Natural killer cell (primary cell): ENCODE measurements at regions not wholly inside any gene's neighbourhood (a gene's known extent, or its start where the extent isn't known, plus 50 kb on each side); places are given as distances from the start of the nearest gene placed in this dataset.

Source experiments
- ATAC-seq, 3 donors: fragments of 150-1000 bp in 2 of 3; fragments of 200-7000 bp in 1 of 3; cut with Tn5 transposase; 1 replicate in 1 of 3; 2 replicates in 2 of 3; pipeline ENCODE4 v1.10.0; 2021; ENCODE audit warnings: mild to moderate bottlenecking in 2 of 3, moderate library complexity in 2 of 3
- DNase-seq, 2 donors: peaks; one replicate each; pipeline versions ENCODE4 v3.0.0 to v3.0.0-alpha.2; 2013 to 2021; ENCODE audit warnings: mixed read lengths in 1 of 2
- H3K27ac ChIP-seq: one replicate; pipeline ENCODE4 v1.5.1; 2013; ENCODE audit warnings: mild to moderate bottlenecking, low read length
- H3K27me3 ChIP-seq: one replicate; pipeline ENCODE4 v1.6.1; 2013; ENCODE audit warnings: low read length; ENCODE audit not compliant: control insufficient read depth, insufficient read depth
- H3K36me3 ChIP-seq: one replicate; pipeline ENCODE4 v1.6.1; 2013; ENCODE audit warnings: low read length; ENCODE audit not compliant: control insufficient read depth, insufficient read depth
- H3K4me1 ChIP-seq: one replicate; pipeline ENCODE4 v1.6.1; 2013; ENCODE audit warnings: low read length; ENCODE audit not compliant: control insufficient read depth, insufficient read depth
- H3K4me3 ChIP-seq: one replicate; pipeline ENCODE4 v1.5.1; 2013; ENCODE audit warnings: low read length
- H3K9me3 ChIP-seq: one replicate; pipeline ENCODE4 v1.6.1; 2013; ENCODE audit warnings: low read length; ENCODE audit not compliant: control insufficient read depth, insufficient read depth
- H3K27ac Mint-ChIP-seq, 2 donors: one replicate each; pipeline ENCODE4 v1.8.0; 2022; ENCODE audit warnings: mild to moderate bottlenecking in 2 of 2, mixed read lengths in 2 of 2, moderate library complexity in 1 of 2
- H3K27me3 Mint-ChIP-seq, 2 donors: one replicate each; pipeline ENCODE4 v1.8.0; 2022; ENCODE audit warnings: low read depth in 2 of 2, mixed read lengths in 2 of 2
- H3K36me3 Mint-ChIP-seq: one replicate; pipeline ENCODE4 v1.8.0; 2022; ENCODE audit warnings: mixed read lengths
- H3K4me1 Mint-ChIP-seq, 2 donors: one replicate each; pipeline ENCODE4 v1.8.0; 2022; ENCODE audit warnings: mixed read lengths in 2 of 2
- H3K4me3 Mint-ChIP-seq: one replicate; pipeline ENCODE4 v1.8.0; 2022; ENCODE audit warnings: mild to moderate bottlenecking, moderate library complexity, mixed read lengths
- H3K9me3 Mint-ChIP-seq, 2 donors: one replicate each; pipeline ENCODE4 v1.8.0; 2022; ENCODE audit warnings: mixed read lengths in 2 of 2
- CTCF ChIP-seq: fragments of 200-600 bp; IDR thresholded peaks from one replicate; pipeline ENCODE4 v1.8.0; 2022; ENCODE audit warnings: antibody characterized with exemption
- WGBS: methylation state at CpG from one replicate; pipeline ENCODE4 v1.1.7; 2013; ENCODE audit warnings: missing lambda C conversion rate; ENCODE audit not compliant: insufficient coverage; 5-methylcytosine and 5-hydroxymethylcytosine counted together
- intact Hi-C: fragments of 100-400 bp; cut with micrococcal nuclease; formaldehyde crosslinking; loops from one replicate; pipeline ENCODE4 v1.14.2; 2022

GRCh38 chr4:174435974-174436373 lies 86.3 kb downstream of the HPGD start:
- no peak overlapping the region for H3K4me3 ChIP-seq
- no peaks in the 10 kb centered on the region for H3K4me1 ChIP-seq
- H3K36me3 Mint-ChIP-seq, result no peaks in the 10 kb centered on the region
- H3K27me3 Mint-ChIP-seq, result peaks cover 0 to 2% of the 10 kb centered on the region in 2 donors
- no peak overlapping the region for H3K27ac Mint-ChIP-seq
- 96% methylated on average over 2 of the region's 2 CpGs for WGBS
- no peaks in the 10 kb centered on the region for H3K4me1 Mint-ChIP-seq
- DNase-seq (no peak), ATAC-seq (no peak)
- H3K9me3 ChIP-seq, result no peaks in the 10 kb centered on the region
- no peak for TF ChIP-seq CTCF
- H3K27me3 ChIP-seq, result no peaks in the 10 kb centered on the region
- H3K9me3 Mint-ChIP-seq, result peaks cover 3% of the 10 kb centered on the region in 2 donors
- H3K27ac ChIP-seq, result no peak overlapping the region
- intact Hi-C loops, result no loop called here
- no peaks in the 10 kb centered on the region for H3K36me3 ChIP-seq
- no peak overlapping the region for H3K4me3 Mint-ChIP-seq

GRCh38 chr4:174434455-174434854 lies 87.8 kb downstream of the HPGD start:
- no peak overlapping the region for H3K4me3 ChIP-seq
- H3K36me3 Mint-ChIP-seq, result no peaks in the 10 kb centered on the region
- 78% methylated on average over 4 of the region's 4 CpGs for WGBS

GRCh38 chr4:174430576-174430975 lies 91.7 kb downstream of the HPGD start:
- no peak overlapping the region for H3K4me3 Mint-ChIP-seq
- Histone ChIP-seq H3K9me3 (no peaks in the 10 kb centered on the region), H3K36me3 (no peaks in the 10 kb centered on the region), H3K4me1 (no peaks in the 10 kb centered on the region), H3K27me3 (no peaks in the 10 kb centered on the region), H3K27ac (no peak overlapping the region), H3K4me3 (no peak overlapping the region)
- H3K4me1 Mint-ChIP-seq, result no peaks in the 10 kb centered on the region
- H3K27me3 Mint-ChIP-seq, result peaks cover 4 to 8% of the 10 kb centered on the region in 2 donors
- DNase-seq (no peak), ATAC-seq (no peak)
- H3K9me3 Mint-ChIP-seq, result peaks cover 0 to 3% of the 10 kb centered on the region in 2 donors
- 92% methylated on average over 4 of the region's 4 CpGs for WGBS
- no peaks in the 10 kb centered on the region for H3K36me3 Mint-ChIP-seq
- intact Hi-C loops, result no loop called here
- no peak overlapping the region for H3K27ac Mint-ChIP-seq
- no peak for TF ChIP-seq CTCF

More at GRCh38 chr4:174434455-174434854, 87.8 kb downstream of the HPGD start:
- no peaks in the 10 kb centered on the region for H3K27me3 ChIP-seq
- Mint-ChIP-seq H3K4me1 (no peaks in the 10 kb centered on the region), H3K27me3 (peaks cover 0 to 2% of the 10 kb centered on the region in 2 donors), H3K27ac (no peak overlapping the region), H3K9me3 (peaks cover 3% of the 10 kb centered on the region in 2 donors), H3K4me3 (no peak overlapping the region)
- intact Hi-C loops, result no loop called here
- no peak for DNase-seq
- no peak for TF ChIP-seq CTCF
- no peak overlapping the region for H3K27ac ChIP-seq
- no peak for ATAC-seq
- no peaks in the 10 kb centered on the region for H3K36me3 ChIP-seq
- no peaks in the 10 kb centered on the region for H3K4me1 ChIP-seq
- H3K9me3 ChIP-seq, result no peaks in the 10 kb centered on the region

- ATAC-seq, result no peak
- DNase-seq, result no peak
- Mint-ChIP-seq H3K27ac (no peak overlapping the region), H3K4me1 (no peaks in the 10 kb centered on the region), H3K36me3 (no peaks in the 10 kb centered on the region), H3K9me3 (peaks cover 0 to 3% of the 10 kb centered on the region in 2 donors), H3K27me3 (peaks cover 4 to 8% of the 10 kb centered on the region in 2 donors), H3K4me3 (no peak overlapping the region)
- Histone ChIP-seq H3K36me3 (no peaks in the 10 kb centered on the region), H3K9me3 (no peaks in the 10 kb centered on the region), H3K4me3 (no peak overlapping the region), H3K27ac (no peak overlapping the region), H3K27me3 (no peaks in the 10 kb centered on the region), H3K4me1 (no peaks in the 10 kb centered on the region)
- 91% methylated on average over 1 of the region's 1 CpG for WGBS
- intact Hi-C loops, result no loop called here
- no peak for TF ChIP-seq CTCF
Measured at GRCh38 chr4:174429701-174430410, 92.4 kb downstream of the HPGD start.
